Liver (tissue), 8 donors: ENCODE measurements at regions not wholly inside any gene's neighbourhood (a gene's known extent, or its start where the extent isn't known, plus 50 kb on each side); places are given as distances from the start of the nearest gene placed in this dataset.

Experiments used
- DNase-seq: peaks from one replicate; pipeline ENCODE4 v3.0.0-alpha.2; 2017; ENCODE audit warnings: low spot score
- H3K27ac ChIP-seq, 2 donors: one replicate each; pipeline ENCODE4 v1.7.0; 2013; ENCODE audit warnings: inconsistent platforms in 2 of 2, low read length in 2 of 2, control low read depth in 1 of 2, low read depth in 1 of 2, mild to moderate bottlenecking in 1 of 2
- H3K27me3 ChIP-seq, 4 donors: one replicate each; pipeline versions ENCODE4 v1.6.1 to v1.7.0; 2013; ENCODE audit warnings: low read length in 3 of 4, inconsistent platforms in 1 of 4, mild to moderate bottlenecking in 1 of 4, moderate library complexity in 1 of 4; ENCODE audit not compliant: control insufficient read depth in 4 of 4, insufficient read depth in 4 of 4
- H3K36me3 ChIP-seq, 4 donors: one replicate each; pipeline versions ENCODE4 v1.6.1 to v1.7.0; 2013; ENCODE audit warnings: low read length in 3 of 4, mild to moderate bottlenecking in 3 of 4, low read depth in 1 of 4, moderate library complexity in 1 of 4; ENCODE audit not compliant: control insufficient read depth in 4 of 4, insufficient read depth in 3 of 4
- H3K4me1 ChIP-seq, 4 donors: one replicate each; pipeline versions ENCODE4 v1.6.1 to v1.7.0; 2013; ENCODE audit warnings: low read length in 3 of 4, mild to moderate bottlenecking in 3 of 4, moderate library complexity in 1 of 4; ENCODE audit not compliant: control insufficient read depth in 4 of 4, insufficient read depth in 4 of 4
- H3K4me3 ChIP-seq, 3 donors: one replicate each; pipeline versions ENCODE4 v1.6.1 to v1.7.0; 2013; ENCODE audit warnings: low read length in 3 of 3, control low read depth in 1 of 3, low read depth in 1 of 3, mild to moderate bottlenecking in 1 of 3
- H3K9ac ChIP-seq, 2 donors: one replicate each; pipeline ENCODE4 v1.7.0; 2013; ENCODE audit warnings: low read length in 2 of 2, mild to moderate bottlenecking in 2 of 2, moderate library complexity in 2 of 2, control low read depth in 1 of 2, low read depth in 1 of 2
- H3K9me3 ChIP-seq, 4 donors: one replicate each; pipeline versions ENCODE4 v1.6.1 to v1.7.0; 2013; ENCODE audit warnings: low read length in 3 of 4; ENCODE audit not compliant: control insufficient read depth in 4 of 4
- ATF3 ChIP-seq: IDR thresholded peaks from 2 replicates; pipeline ENCODE4 v1.6.1; 2016; ENCODE audit warnings: antibody characterized with exemption
- EGR1 ChIP-seq, 2 donors: IDR thresholded peaks; 2 replicates each; pipeline ENCODE4 v1.6.1; 2016 to 2018; ENCODE audit warnings: antibody characterized with exemption in 2 of 2, low read depth in 2 of 2
- FOXA1 ChIP-seq: IDR thresholded peaks from 2 replicates; pipeline ENCODE4 v1.6.1; 2016; ENCODE audit warnings: antibody characterized with exemption
- FOXA2 ChIP-seq: IDR thresholded peaks from 2 replicates; pipeline ENCODE4 v1.6.1; 2016; ENCODE audit warnings: antibody characterized with exemption
- GABPA ChIP-seq, 2 donors: IDR thresholded peaks in 1 of 2; conservative IDR thresholded peaks in 1 of 2; 2 replicates each; pipeline ENCODE4 v1.6.1; 2016; ENCODE audit warnings: antibody characterized with exemption in 2 of 2, mild to moderate bottlenecking in 1 of 2, moderate library complexity in 1 of 2
- HNF4G ChIP-seq: IDR thresholded peaks from 2 replicates; pipeline ENCODE4 v1.6.1; 2016; ENCODE audit warnings: antibody characterized with exemption
- MAX ChIP-seq: IDR thresholded peaks from 2 replicates; pipeline ENCODE4 v1.6.1; 2016; ENCODE audit warnings: antibody characterized with exemption
- NR2F2 ChIP-seq: IDR thresholded peaks from 2 replicates; pipeline ENCODE4 v1.6.1; 2016; ENCODE audit warnings: antibody characterized with exemption
- RAD21 ChIP-seq, 2 donors: IDR thresholded peaks; 2 replicates each; pipeline ENCODE4 v1.6.1; 2016; ENCODE audit warnings: antibody characterized with exemption in 2 of 2, mild to moderate bottlenecking in 2 of 2
- REST ChIP-seq: IDR thresholded peaks from 2 replicates; pipeline ENCODE4 v1.6.1; 2016; ENCODE audit warnings: antibody characterized with exemption, mild to moderate bottlenecking
- RXRA ChIP-seq, 2 donors: IDR thresholded peaks; 2 replicates each; pipeline ENCODE4 v1.6.1; 2017 to 2018; ENCODE audit warnings: antibody characterized with exemption in 2 of 2, mild to moderate bottlenecking in 1 of 2
- SP1 ChIP-seq: IDR thresholded peaks from 2 replicates; pipeline ENCODE4 v1.6.1; 2018; ENCODE audit warnings: antibody characterized with exemption, mild to moderate bottlenecking
- TAF1 ChIP-seq: conservative IDR thresholded peaks from 2 replicates; pipeline ENCODE4 v1.6.1; 2016; ENCODE audit warnings: antibody characterized with exemption, mild to moderate bottlenecking
- YY1 ChIP-seq: IDR thresholded peaks from 2 replicates; pipeline ENCODE4 v1.6.1; 2016; ENCODE audit warnings: antibody characterized with exemption, mild to moderate bottlenecking
- ZBTB33 ChIP-seq: IDR thresholded peaks from 2 replicates; pipeline ENCODE4 v1.6.1; 2016; ENCODE audit warnings: antibody characterized with exemption
- WGBS: extraction: QIAGEN DNeasy Blood & Tissue Kit; methylation state at CpG from one replicate; pipeline ENCODE4 v1.1.7; 2013; 5-methylcytosine and 5-hydroxymethylcytosine counted together
- TF ChIP-seq, protein P1 (sequence below): fragments of 150-350 bp; IDR thresholded peaks from 2 replicates; pipeline ENCODE4 v1.5.1; 2017; ENCODE audit warnings: improper control_type of control experiment, low read depth, low read length; ENCODE audit not compliant: missing input control
- donor health status: healthy.
- donor health status: healthy.
- donor health status: healthy.
- donor health status: healthy.
- donor health status: healthy.

DNA sequence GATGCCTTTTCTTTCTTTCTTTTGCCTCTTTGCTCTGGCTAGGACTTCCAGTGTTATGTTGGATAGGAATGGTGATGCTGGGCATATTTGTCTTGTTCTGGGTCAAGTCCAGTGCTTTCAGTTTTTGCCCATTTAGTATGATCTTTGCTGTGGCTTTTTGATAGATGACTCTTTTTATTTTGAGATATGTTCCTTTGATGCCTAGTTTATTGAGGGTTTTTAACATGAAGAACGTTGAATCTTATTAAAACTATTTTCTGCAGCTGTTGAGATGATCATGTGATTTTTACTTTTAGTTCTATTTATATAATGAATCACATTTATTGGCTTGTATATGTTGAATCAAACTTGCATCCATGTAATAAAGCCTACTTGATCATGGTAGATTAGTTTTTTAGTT, 363.8 kb upstream of the RASGRP1 start:
- Histone ChIP-seq H3K4me1 (no peaks in the 10 kb centered on the region), H3K4me3 (no peak overlapping the region), H3K9ac (no peak overlapping the region), H3K36me3 (no peaks in the 10 kb centered on the region), H3K9me3 (no peaks in the 10 kb centered on the region), H3K27ac (no peak overlapping the region), H3K27me3 (no peaks in the 10 kb centered on the region)
- no peak for DNase-seq
- TF ChIP-seq RAD21 (IDR thresholded peaks at IDR 0.05) (no peak), ZBTB33 (no peak), RXRA (IDR thresholded peaks at IDR 0.05) (no peak), GABPA (IDR thresholded peaks at IDR 0.05 in 1 of 2, conservative IDR thresholded peaks at IDR 0.05 in 1 of 2) (no peak), YY1 (no peak), REST (no peak), ATF3 (no peak), MAX (no peak), FOXA2 (no peak), EGR1 (IDR thresholded peaks at IDR 0.05; ENCODE audit: low read depth in 2 of 2) (no peak), NR2F2 (no peak), HNF4G (no peak), SP1 (no peak), FOXA1 (no peak), TAF1 (no peak)
- TF ChIP-seq, protein P1, sequence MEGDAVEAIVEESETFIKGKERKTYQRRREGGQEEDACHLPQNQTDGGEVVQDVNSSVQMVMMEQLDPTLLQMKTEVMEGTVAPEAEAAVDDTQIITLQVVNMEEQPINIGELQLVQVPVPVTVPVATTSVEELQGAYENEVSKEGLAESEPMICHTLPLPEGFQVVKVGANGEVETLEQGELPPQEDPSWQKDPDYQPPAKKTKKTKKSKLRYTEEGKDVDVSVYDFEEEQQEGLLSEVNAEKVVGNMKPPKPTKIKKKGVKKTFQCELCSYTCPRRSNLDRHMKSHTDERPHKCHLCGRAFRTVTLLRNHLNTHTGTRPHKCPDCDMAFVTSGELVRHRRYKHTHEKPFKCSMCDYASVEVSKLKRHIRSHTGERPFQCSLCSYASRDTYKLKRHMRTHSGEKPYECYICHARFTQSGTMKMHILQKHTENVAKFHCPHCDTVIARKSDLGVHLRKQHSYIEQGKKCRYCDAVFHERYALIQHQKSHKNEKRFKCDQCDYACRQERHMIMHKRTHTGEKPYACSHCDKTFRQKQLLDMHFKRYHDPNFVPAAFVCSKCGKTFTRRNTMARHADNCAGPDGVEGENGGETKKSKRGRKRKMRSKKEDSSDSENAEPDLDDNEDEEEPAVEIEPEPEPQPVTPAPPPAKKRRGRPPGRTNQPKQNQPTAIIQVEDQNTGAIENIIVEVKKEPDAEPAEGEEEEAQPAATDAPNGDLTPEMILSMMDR: no peak
- 55% methylated on average over 1 of the region's 1 CpG for WGBS
